GM18907 (cell line): ENCODE measurements at regions not wholly inside any gene's neighbourhood (a gene's known extent, or its start where the extent isn't known, plus 50 kb on each side); places are given as distances from the start of the nearest gene placed in this dataset.

Source experiments
- ATAC-seq: cut with Tn5 transposase; IDR thresholded peaks from one replicate; pipeline ENCODE4 v1.9.1; 2021; ENCODE audit warnings: mild to moderate bottlenecking, moderate library complexity; ENCODE audit not compliant: unreplicated experiment

DNA sequence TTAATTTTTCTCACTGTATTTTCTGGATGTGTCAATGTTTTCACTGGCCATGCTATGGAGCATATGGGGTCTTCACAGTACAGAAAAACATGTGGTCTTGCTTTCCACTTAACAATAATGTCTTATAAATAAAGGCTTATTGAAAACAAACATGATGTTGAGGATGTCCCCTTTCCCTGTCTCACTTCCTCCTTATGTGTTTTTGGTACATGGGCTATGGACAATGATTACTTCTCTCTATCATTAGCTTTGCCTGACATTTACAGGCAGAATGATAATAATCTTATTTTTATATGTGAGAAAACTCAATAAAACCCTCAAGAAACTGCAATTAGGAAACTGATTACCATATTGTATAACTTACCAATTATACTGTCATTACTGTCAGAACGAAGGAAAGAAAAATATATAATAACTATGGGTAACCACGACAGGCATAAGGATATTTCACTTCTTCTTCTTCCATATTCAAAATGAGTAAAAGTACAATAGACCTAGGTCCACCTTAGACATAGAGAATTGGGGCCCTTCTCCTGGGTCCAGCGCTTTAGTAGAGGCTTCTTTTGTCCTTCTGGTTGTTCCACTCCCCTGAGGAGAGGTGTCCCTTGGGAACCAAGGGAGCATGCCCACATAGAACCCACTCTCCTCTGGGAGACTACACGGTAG, 375.0 kb downstream of the MAN2A1 start:
- no peak for ATAC-seq

GRCh38 chr5:110070836-110071235, 381.1 kb downstream of the MAN2A1 start:
- ATAC-seq, result no peak

DNA sequence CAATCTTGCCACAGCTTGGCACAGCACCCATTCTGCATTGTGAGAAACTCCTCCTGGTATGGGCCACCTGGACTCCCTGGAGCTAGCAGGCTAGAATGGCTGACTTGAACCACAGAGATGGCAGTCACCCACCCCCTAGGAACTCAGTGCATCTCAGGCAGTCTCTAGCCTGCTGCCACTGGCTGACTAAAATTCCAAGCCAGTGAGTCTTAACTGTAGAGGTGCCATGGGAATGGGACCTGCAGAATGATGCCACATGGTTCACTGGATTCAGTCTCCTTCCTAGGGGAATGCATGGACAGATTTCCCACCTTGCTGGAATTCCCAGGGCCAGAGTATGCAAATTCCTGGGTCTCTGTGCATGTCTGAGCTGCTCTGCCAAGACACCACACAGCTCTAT, 382.9 kb downstream of the MAN2A1 start:
- ATAC-seq, result no peak

- ATAC-seq, result no peak
Measured at GRCh38 chr5:110073534-110073933, 383.8 kb downstream of the MAN2A1 start.

- ATAC-seq, result no peak
Measured at GRCh38 chr5:110075656-110076055, 385.9 kb downstream of the MAN2A1 start.

DNA sequence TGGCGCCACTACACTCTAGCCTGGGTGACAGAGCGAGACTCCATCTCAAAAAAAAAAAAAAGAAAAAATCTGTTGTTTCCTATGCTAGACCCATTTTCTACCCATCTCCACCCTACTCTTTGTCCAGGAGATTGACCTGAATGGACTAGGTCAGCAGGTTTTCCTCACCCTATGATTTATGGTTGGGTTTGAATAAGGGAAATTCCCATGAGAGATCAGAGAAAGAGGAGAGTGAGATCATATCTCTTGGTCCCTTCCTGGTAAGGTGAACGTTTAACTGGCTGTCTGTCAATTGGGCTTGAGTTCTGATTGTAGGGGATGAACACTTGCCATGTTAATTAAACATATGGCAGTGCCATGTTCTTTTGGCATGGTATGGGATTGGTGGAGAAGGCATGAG, 387.4 kb downstream of the MAN2A1 start:
- no peak for ATAC-seq

- ATAC-seq, result no peak
Measured at GRCh38 chr5:110082194-110082593, 392.5 kb downstream of the MAN2A1 start.

DNA sequence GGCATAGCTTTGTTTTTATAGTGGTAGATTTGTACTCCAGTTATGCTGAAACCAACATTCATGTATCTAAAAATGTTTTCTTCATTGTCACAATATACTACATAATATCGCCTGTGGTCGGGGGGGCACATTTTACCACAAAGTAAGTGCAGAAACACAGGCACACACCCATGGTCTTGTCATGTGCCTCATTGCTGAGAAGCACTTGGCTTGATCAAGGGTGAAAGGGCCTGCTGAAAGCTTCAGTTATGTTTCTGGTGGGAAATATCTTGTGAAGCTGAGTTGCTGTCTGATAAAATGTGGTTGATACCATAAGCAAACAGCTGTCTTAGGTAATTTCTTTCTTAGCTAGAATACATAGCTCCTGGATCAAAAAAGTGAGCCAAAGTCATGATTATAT, 393.1 kb downstream of the MAN2A1 start:
- ATAC-seq, result no peak

DNA sequence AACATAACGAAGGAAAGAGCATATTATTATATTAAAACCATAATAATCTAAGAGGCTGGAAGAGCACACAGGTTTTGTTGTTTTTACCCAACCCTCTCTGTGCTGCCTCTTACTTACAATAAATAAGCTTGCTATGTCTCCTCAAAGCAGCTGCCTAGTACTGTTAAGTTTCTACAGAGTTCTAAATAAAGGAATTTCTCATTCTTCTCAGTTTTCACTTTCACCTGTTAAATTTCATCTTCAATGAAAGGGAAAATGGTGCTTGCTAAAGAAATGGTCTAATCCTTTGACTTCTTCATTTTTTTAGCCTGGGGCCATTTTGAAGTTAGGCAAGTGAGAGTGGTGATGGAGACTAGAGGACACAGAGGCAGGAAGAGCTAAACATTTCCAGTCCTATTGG, 396.1 kb downstream of the MAN2A1 start:
- ATAC-seq, result no peak

DNA sequence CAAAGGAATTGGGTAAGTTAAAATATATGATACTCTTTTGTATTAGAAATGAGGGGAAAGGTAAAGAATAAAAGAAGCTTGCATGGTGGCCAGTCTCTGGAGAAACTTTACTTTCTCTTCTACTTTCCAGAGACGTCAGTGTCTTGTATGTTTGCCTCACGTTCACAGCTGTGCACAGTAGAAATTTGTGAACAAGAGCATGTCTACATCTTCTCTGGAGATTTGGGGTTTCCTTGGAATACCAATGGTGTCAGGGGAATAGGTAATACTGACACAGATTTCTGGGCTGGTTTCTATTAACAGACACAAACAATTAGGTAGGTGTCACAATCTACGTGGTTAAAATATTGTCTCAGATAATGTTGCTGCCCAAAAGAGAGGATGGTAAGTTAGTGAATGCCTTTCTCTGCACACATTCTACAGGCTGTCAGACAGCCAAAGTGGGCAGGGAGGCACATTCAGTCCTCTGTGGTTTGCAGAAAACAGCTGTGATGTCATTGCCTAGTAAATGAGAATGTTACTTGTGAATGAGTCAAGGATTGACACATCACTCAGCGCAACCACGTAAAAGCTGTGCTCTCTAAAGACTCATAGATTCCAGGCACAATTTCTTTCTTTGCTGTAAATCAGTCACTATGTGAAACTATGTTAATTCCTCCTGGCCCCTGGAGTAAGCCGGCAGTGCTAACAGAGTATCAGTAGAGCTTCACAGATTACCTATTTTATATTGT, 397.1 kb downstream of the MAN2A1 start:
- ATAC-seq, result no peak

DNA sequence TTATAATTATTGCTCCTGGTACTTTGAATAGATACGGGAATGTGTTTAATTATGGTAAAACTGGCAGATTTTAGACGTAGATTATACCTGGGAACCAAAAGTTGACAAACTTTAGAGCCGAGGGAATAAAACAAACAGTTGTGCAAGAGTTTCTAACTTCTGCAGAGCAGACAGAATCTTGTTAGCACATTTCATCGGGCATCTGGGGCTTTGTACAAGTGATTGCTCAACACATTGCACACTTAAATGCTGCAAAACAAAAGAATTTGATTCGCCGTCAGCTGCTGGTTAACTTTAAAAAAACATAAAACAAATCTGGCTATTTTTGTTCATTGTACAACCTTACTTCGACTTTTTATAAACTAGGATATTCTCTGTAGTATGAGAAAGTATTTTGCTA, 398.1 kb downstream of the MAN2A1 start:
- ATAC-seq, result no peak

GRCh38 chr5:110088676-110089436, 399.1 kb downstream of the MAN2A1 start:
- ATAC-seq, result no peak

- ATAC-seq, result no peak
Measured at GRCh38 chr5:110092955-110093785, 403.4 kb downstream of the MAN2A1 start.

DNA sequence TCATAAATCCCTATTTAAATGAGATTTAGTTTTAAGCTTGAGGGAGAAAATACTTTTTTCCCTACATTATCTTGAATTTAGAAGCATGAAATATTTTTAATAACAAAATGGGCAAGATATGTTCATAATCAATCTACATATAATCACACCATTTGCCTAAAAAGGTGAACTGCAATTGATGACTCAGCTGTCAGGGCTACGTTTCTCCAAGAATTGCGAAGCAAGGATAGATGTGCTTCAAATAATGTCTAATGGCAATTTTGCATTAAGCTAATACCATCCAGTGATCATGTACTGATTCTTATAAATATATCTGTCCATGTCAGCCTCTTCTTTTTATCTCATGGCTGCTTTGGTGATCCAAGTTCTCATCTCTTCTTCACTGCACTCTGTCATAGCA, 404.4 kb downstream of the MAN2A1 start:
- no peak for ATAC-seq

- ATAC-seq, result no peak
Measured at GRCh38 chr5:110094548-110094947, 404.8 kb downstream of the MAN2A1 start.

GRCh38 chr5:110096419-110096818, 406.7 kb downstream of the MAN2A1 start:
- ATAC-seq, result no peak

DNA sequence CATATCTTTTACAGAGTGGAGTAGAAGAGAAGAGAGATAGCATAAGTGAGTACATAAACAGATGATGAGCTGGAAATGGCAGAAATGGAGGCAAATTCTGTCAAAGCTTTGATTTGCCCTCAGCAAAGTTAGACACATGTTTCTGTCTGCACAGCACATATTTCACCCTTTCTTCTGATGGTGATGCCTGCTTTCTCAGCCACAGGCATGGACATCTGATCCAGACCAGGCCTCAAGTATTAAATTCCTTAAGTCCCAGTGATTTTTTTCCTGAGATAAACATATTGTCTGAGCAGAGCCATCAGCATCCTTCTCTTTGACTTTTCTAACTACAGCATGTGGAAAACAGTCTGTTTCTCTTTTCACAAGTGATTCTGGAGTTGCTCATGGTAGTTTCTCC, 409.8 kb downstream of the MAN2A1 start:
- ATAC-seq, result no peak

- ATAC-seq, result no peak
Measured at GRCh38 chr5:110103081-110103480, 413.4 kb downstream of the MAN2A1 start.

GRCh38 chr5:110104060-110104725, 414.5 kb downstream of the MAN2A1 start:
- no peak for ATAC-seq
